OCI-LY7 (cell line): ENCODE measurements at regions not wholly inside any gene's neighbourhood (a gene's known extent, or its start where the extent isn't known, plus 50 kb on each side); places are given as distances from the start of the nearest gene placed in this dataset.

Experiments used
- CTCF ChIP-seq: fragments of 200-600 bp; sonication (generic); conservative IDR thresholded peaks from 2 replicates; pipeline ENCODE4 v1.5.1; 2014; ENCODE audit warnings: mild to moderate bottlenecking, antibody characterized with exemption, low read length, moderate library complexity, mixed read lengths
- EZH2phosphoT487 ChIP-seq: fragments of 200-600 bp; sonication (generic); IDR thresholded peaks from 2 replicates; pipeline ENCODE4 v1.6.1; 2018; ENCODE audit warnings: low read depth, borderline replicate concordance, mild to moderate bottlenecking, mixed run types, antibody characterized with exemption, low read length, moderate library complexity, mixed read lengths

GRCh38 chr2:83990636-83991035 is 468.4 kb downstream of the SUCLG1 start:
- TF ChIP-seq CTCF (no peak), EZH2phosphoT487 (no peak)
